GM04503 (cell line): ENCODE measurements at regions not wholly inside any gene's neighbourhood (a gene's known extent, or its start where the extent isn't known, plus 50 kb on each side); places are given as distances from the start of the nearest gene placed in this dataset.

Source experiments
- DNase-seq: peaks from one replicate; pipeline ENCODE4 v3.0.0-alpha.2; 2012; ENCODE audit warnings: low read depth

DNA sequence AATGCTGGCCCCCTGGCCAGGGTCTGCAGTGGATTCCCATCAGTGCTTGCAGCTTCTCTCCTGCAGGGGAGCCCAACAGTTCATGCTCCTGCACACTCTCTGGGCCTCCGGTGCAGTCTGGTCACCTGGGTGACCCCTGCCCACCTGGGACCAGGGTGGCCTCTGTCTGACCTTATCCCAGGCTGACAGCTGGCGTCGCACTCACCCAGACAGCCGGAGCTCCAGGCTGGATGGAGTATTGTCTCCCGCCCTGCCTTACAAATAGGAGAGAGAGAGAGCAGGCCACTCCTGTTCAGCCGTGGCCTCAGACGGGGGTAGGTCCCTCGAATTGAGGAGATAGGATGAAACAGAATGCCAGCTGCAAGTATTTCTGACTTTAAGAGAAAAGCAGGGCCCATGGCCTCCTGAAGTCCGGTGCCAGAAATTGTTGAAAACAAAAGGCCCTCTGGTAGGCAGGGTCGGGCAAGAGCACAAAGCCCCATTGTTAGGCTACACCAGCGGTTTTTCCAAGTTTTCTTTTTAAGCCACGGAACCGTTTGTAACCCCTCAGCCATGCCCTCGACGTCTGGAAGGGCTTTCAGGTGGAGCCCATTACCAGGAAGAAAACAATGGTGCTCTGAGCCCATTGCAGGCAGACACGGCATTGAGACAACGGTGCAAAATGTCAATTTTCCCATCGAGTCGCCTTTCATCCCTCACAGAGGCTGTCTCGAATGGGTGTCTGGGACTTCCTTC, 258.4 kb downstream of the BCL11A start:
- no peak for DNase-seq

DNA sequence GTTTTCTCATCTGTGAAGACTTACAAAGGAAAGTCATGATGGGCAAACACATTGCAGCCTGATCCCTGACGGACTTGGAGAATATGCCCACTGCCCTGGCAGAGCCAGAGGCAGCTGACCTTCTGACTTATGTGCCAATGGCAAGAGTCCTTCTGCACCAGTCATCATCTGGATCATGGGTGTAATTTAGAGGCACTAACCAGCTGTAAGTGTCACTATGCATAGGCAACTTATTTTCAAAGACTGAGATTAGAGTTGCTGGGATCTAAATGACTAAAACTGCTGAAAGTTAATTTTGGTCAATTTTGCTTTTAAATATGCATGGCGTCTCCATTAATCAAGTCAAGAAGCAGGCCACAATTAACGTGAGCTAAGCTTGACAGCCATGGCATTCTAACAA, 261.2 kb downstream of the BCL11A start:
- no peak for DNase-seq

DNA sequence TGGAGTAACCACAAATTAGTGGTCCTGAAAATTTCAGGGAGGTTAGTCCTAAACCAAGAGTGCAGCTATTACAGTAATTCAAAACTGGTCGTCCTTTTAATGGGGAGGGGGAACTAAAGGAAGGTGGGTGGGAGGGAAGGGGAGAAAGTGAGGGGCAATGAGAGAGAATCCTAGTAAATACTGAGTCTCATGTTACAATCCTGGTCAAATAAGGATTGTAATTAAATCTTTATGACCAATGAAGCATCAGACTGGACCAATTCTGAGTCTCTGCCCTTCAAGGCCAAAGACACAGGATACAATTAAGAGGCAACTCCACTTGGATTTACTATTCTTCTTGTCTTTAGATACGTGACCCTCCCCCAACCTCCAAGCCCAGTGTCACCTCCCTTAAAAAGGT, 262.9 kb downstream of the BCL11A start:
- DNase-seq = no peak

DNA sequence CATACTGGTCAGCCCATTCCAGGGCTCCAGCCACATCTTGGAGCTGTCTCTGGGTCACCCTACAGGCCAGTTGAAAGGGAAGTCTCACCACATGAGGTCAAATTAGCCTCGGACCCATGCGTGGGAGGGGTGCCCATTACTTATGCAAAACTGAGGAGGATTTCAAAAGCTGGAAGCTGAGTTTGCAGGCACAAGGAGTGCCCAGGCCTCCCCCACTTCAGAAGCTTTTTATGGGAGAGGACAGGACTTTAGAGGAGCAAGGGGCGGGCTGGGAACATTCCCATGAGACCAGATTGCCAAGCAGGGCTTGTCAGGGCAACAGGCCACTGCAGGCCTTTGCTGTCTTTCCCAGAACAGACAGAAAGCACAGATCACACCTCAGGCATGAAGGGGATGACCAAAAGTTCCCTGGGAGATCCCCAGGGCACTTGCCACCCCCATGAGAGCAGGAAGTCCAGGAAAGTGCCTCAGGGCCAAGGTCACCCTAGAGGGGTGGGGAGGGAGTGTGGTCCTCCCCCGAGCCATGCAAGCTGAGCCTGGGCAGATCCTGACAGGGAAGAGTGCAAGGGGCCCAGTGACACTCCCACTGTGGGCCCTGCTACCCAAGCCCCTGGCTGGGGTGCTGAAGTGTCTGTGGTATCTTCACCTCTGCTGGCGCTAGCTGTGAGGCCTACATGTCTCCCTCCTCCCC, 267.7 kb downstream of the BCL11A start:
- DNase-seq = no peak

DNA sequence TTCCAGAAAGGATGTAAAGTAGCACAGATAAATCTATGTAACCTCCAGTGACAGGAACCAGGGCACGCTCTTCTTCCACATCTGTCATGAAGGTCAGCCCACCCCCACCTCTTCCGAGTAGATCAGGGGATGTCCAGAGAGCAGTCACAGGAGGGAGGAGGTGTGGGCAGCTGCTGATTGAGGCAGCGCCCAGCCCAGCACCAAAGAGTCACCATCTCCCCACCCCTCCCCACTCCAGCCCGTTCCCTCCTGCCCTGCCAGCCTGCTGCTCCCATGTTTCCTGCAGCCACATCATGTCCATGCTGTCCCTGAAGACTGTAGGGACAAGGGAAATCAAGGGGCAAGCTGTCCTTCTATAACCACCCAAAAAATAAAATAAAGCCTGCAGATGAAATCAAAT, 269.8 kb downstream of the BCL11A start:
- DNase-seq = no peak

DNA sequence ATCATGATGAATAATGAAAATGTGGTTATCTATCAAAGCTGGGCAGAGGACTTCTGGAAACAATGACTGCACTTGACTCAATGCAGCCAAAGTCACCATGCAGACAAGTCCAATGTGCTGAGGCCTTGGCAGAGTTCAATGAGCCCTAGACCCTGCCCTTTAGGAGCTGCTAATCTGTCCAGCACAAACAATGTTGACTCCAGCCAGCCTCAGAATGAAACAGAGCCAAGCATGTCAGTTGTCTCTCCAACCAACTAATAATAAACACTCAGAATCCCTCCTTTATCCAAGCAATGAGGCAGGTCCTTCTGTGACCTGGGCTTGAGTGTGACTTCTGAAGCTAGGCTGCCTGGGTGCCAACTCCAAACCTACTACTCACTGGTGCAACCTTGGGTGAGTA, 270.6 kb downstream of the BCL11A start:
- DNase-seq = no peak

DNA sequence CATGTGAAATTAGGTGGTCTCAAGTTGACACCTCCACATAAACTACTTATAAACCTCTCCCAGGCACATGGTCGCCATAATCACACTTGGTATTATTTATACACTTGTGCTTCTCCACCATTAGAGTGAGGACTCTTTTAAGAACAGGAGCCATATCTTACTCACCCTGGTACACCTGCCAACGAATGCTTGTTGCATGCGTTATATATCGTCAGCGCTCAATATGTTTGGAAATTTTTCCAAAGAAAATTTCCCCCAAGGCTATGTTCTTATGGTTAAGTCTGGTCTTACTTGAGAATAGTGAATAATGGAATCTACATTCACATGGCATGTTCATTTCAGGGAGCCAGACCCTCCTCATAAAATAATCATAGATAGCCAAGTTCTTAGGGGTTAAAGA, 271.7 kb downstream of the BCL11A start:
- no peak for DNase-seq

DNA sequence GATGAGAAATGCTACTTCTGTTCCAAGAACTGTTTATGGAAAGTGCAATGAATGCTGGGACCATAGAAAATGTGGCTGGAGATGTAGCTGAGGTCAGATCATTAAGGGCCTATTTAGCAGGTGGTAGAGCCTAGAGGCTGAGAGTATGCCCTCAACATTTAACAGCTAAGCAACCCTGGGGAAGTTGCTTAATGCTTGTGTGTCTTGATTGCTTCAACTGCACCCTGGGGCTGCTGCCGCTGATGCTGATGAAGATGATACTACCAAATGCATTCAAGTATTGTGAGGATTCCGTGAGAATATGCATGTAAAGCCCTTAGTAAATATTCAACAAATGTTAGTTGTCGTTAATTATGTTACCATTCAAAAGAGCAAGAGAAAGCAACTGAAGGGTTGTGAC, 273.2 kb downstream of the BCL11A start:
- no peak for DNase-seq

DNA sequence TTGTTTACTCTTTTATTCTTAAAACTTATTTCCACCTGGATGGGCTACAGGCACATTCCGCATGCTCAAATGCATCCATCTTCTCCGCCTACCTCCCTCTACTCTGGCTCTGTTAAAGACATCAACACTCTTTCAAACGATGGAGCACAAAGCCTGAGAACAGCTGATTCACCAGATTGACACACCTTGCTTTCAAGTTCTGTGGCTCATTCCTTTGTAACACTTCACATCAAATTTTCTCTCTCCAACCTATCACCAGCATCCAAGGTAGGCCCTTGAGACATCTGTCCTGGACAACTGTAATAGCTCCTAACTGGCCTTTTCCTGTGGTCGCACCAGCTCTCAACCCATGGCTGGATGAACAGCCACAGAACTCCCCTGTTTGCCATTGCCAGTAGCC, 274.5 kb downstream of the BCL11A start:
- no peak for DNase-seq

DNA sequence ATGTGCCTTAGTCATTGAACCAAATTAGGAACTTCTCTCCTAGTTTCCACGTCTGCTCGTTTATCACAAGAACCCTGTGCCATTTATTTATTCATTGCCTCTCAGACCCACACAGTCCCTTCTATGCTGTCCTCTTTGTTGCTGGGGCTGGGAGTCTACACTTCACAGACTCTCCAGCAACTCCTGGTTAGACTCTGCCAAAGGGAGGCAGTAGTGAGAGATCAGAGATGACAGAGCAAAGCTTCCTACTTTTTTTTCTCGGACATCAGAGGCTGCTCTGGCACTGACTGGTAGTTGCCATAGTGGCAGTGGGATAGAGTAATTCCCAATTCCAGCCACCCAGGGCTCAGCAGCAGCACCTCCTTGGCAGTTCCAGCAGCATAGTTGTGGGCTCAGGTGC, 277.5 kb downstream of the BCL11A start:
- DNase-seq = no peak

DNA sequence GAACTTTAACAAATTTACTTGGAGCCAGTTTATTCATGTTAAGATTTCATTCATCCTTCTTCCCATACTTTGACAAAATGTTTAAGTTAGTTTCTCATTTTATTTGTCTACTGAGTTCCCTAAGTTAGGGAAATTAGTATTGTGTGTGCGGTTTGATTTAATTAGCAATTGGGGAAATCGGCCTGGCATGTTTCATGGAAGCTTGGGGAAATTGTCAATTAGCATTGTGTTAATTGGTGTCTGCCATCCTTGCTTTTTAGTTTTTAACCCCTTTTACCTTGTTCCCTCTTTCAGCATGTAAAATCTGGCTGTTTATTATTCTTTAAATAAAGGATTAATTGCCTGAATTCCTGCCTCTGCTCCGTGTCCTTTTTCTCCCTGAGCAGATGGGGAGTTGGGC, 279.6 kb downstream of the BCL11A start:
- no peak for DNase-seq

DNA sequence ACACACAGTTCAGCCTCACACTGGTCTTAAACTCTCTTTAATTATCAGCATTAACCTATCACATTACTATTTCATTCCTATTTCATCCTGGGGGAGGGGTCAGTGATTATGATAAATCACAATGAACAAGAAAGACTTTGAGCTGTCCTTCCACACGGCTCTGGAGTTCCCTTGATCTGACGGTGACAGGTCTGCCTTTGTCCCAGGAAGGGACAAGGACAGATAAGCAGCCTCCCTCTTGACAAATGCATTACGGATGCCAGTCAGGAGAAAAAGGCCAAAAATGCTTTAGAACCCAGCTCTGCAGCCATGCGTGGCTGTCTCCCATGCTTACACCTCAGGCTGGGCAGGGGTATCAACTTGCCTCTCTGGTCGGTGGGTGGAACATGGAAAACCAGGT, 281.7 kb downstream of the BCL11A start:
- DNase-seq = no peak

DNA sequence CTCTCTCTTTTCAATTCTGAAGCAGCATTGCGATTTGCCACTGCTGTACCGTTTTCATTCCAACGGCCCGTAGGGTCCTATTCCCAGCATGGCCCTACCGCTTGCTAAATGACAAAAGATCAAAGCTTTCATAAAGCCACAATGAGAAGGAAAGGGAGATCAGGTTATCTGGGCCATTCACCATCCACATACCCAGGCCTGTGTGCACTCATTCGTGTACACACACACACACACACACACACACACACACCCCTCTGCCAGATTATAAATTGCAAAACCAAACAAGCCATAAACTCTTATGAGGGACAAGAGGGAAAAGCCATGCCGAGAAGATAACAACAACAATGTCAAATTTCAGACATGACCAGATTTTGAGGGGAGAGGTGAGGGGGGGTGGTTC, 282.3 kb downstream of the BCL11A start:
- DNase-seq = no peak

DNA sequence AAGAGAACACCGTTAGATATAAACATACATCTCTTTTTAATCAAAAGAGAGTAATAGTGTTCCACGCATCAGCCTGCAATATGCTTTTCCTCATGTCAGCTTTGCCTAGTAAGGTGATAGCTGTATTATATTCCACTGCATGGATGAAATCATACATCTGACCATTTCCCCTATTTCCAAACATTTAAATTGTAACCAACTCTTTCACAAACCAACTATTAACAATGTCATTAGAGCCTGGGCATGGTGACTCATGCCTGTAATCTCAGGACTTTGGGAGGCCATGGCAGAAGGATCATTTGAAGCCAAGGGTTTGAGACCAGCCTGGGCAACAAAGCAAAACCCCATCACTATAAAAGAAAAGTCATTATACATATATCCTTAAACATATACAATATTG, 284.8 kb downstream of the BCL11A start:
- DNase-seq = no peak

DNA sequence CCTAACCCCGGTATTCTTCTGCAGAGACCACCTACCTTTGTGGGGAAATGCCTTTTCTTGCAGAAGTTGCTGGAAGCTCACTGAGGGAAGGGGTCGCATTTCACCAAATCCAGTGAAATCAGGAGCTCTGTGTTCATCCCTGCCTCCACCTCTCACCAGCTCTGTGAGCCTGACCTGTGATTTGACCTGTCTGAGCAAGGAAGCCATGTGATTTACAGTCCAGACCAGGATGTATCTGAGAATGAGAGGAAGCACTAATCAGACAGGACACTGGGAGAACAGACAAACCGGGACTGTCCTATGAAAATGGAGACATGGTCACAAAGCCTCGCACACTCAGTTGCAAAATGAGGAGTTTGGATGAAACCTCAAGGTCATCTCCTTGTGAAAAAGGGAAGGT, 285.4 kb downstream of the BCL11A start:
- DNase-seq = no peak

DNA sequence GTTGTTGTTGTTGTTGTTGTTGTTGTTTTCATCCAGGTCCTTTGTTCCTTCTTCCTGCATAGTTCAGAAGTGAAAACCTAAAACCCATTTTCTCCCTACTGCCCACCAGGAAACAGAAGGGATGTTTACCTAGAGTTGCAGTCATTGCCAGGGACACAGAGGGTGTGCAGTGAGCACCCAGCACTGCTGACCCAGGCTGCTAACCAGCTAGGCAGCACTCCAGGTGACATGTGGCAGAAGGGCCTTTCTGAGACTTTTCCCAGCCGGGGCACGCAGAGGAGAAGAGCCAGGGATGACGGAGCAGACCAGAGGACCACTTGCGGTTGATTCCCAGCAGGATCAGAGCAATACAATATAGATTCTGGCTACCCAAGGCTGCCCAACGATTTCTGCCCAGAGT, 286.3 kb downstream of the BCL11A start:
- no peak for DNase-seq

DNA sequence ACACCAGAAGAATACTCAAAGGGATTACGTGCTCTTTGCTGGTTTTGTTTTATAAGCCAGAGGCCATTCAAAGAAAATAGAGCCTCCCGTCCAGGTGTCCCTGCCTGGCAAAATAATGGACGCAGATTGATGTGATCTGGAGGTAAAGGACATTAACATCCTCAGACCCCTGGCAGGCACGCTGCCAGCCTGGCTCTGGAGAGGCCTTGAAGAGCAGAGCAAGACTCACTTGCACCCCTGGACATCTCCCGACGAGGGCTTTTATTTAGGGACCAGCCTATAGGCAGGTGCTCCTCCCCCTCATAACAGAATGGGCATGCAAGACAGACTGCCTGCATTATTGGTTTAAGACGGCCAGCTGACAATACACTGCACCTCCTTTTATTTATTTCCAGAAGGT, 291.3 kb downstream of the BCL11A start:
- no peak for DNase-seq

DNA sequence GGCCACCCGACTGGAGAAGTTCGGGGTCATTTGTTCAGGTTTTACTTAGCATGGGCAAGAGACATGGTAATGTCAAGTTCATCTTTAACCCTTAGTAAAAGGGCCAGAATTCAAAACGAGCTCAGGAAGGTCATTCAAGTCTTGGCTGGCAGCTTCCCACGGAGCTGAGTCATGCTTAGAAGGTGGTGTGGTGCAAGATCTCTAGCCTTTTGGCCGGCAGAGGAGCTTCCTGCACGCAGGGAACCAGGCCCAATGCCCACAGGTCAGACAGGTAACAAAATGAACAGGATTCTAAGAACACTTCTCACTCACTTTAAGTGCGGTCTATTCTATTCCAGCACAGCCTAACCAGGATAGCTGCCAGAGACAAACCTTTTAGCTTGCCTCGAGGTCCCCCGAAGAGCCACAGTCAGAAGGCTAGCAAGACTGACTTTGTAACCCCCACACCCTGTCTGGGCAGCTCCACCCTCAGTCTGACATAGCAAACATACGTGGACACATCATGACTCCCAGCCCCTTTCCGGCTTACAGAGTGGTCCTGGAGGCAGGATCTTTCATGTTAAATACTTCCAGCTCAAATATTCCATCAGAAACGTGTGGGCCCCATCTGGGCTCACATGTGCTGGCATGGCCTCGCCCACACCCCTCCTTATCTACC, 292.7 kb downstream of the BCL11A start:
- DNase-seq = no peak

DNA sequence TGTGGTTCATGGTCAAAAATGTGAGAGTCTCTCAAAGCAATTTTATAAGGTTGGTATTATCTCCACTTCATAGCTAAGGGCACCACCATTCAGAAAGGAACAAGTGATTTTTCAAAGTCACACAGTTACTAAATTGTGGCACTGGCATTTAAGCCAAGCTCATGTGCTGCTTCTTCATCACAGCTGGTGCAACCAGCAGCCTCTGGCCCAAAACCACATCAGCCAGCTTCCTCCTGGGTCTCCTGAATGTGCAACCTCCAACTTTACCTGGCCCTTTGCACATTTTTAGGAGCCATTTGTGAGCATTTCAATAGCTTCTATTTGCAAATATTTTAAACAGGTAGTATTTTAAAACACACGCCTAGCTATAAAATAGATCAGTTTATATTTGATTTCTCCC, 293.7 kb downstream of the BCL11A start:
- no peak for DNase-seq

DNA sequence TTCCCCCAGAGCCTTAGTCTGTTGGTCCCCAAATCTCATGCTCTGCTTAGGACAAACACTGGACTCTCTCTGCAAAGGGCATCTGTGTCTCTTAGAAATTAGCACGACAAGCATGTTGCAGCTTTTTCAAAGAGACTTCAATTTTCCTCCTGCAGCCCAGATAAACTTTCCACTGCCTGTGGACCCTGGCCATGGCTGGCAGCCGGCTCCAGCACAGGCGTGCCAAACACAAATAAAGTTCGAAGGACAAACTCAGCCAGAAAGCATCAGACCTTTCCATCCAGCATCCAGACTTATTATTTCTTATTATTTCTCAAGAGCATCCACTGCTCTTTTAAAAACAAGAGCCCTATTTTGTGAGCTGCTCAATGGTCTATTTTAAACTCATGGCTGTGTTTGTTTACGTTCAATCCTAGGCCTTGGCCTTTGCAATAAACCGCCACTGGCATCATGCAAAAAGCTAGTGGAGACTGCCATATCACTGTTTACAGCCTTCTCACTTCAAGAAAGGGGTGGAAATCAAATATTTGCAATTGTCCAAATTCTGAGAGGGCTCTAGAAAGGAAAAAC, 300.8 kb downstream of the BCL11A start:
- DNase-seq = no peak

DNA sequence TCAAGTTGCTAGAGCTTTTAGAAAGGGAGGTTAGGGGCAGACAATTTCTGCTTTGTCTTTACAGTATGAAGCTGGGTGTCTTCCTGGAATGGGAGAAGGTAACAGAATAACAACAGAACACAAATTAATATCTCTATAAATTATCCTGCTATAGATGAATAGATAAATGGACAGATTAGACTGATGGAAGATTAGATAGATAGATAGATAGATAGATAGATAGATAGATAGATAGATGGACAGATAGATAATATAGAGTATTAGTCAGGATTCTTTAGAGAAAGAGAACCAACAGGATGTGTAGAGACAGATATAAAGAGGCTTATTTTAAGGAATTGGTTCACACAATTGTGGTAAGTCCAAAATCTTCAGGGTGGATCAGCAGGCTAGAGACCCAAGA, 302.2 kb downstream of the BCL11A start:
- no peak for DNase-seq

DNA sequence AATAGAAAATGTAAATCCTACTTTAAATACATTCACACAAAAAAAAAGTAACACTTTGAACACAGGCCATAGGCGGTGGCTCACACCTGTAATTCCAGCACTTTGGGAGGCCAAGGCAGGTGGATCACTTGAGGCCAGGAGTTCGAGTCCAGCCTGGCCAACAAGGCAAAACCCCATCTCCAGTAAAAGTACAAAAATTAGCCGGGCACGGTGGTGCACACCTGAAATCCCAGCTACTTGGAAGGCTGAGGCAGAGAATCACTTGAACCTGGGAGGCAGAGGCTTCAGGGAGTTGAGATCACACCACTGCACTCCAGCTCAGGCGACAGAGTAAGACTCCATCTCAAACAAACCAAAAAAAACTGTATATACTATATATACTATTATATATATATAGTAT, 303.6 kb downstream of the BCL11A start:
- DNase-seq = no peak

DNA sequence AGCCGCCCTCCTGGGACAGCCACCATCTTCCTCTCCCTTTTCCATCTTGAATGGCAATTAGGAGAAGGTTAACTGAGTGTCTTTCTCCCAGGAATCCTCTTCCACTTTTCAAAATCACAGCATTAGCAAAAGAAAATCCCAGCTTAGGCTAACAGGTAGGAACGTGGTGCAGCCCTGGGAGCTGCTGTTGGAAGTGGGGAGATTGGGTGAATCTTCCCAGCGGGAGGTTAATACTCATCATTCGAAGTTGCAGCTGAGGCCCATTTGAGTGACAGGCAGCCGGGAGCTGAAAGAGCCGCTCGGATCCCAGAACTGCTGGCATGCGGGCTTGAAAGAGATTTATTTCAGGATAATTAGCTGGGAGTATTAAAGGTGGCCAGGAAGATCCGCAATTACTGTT, 306.0 kb downstream of the BCL11A start:
- DNase-seq = no peak
